WERI-Rb-1 (cell line): ENCODE measurements at regions not wholly inside any gene's neighbourhood (a gene's known extent, or its start where the extent isn't known, plus 50 kb on each side); places are given as distances from the start of the nearest gene placed in this dataset.

Experiments
- DNase-seq: peaks from one replicate; pipeline ENCODE4 v3.0.0-alpha.2; 2020
- H3K27ac ChIP-seq: fragments of 250-450 bp; sonication (Bioruptor Pico); 2 replicates; pipeline ENCODE4 v1.5.1; 2020; ENCODE audit warnings: mild to moderate bottlenecking, moderate library complexity
- H3K27me3 ChIP-seq: fragments of 250-450 bp; sonication (Bioruptor Pico); 2 replicates; pipeline ENCODE4 v1.5.1; 2021; ENCODE audit warnings: mild to moderate bottlenecking, low read depth, moderate library complexity; ENCODE audit not compliant: insufficient read depth, severe bottlenecking
- H3K36me3 ChIP-seq: fragments of 250-450 bp; sonication (Bioruptor Pico); 2 replicates; pipeline ENCODE4 v1.5.1; 2020; ENCODE audit warnings: mild to moderate bottlenecking, moderate library complexity
- H3K4me3 ChIP-seq: 2 replicates; pipeline ENCODE4 v1.5.1; 2011; ENCODE audit warnings: low read depth, mild to moderate bottlenecking, control low read depth, low read length
- H3K9me3 ChIP-seq: fragments of 250-450 bp; sonication (Bioruptor Pico); 2 replicates; pipeline ENCODE4 v1.5.1; 2021; ENCODE audit warnings: mild to moderate bottlenecking, moderate library complexity; ENCODE audit not compliant: severe bottlenecking
- CTCF ChIP-seq: IDR thresholded peaks from 2 replicates; pipeline ENCODE4 v1.5.1; 2011; ENCODE audit warnings: low read depth, mild to moderate bottlenecking, control low read depth, inconsistent platforms, low read length

GRCh38 chr1:245094092-245094491, 60.7 kb upstream of the KIF26B start:
- Histone ChIP-seq H3K27me3 (no peaks in the 10 kb centered on the region), H3K9me3 (no peaks in the 10 kb centered on the region), H3K4me3 (no peak overlapping the region), H3K27ac (no peak overlapping the region), H3K36me3 (no peaks in the 10 kb centered on the region)
- DNase-seq, result peak; percentile 22
- TF ChIP-seq CTCF, result no peak

GRCh38 chr1:245092638-245092976, 62.2 kb upstream of the KIF26B start:
- TF ChIP-seq CTCF, result no peak
- H3K9me3 ChIP-seq, result no peaks in the 10 kb centered on the region
- DNase-seq, result no peak
- no peak overlapping the region for H3K27ac ChIP-seq
- H3K36me3 ChIP-seq, result no peaks in the 10 kb centered on the region
- no peaks in the 10 kb centered on the region for H3K27me3 ChIP-seq
- no peak overlapping the region for H3K4me3 ChIP-seq

GRCh38 chr1:245091818-245092637, 62.8 kb upstream of the KIF26B start:
- no peaks in the 10 kb centered on the region for H3K27me3 ChIP-seq
- no peaks in the 10 kb centered on the region for H3K36me3 ChIP-seq
- H3K4me3 ChIP-seq, result no peak overlapping the region
- TF ChIP-seq CTCF, result no peak
- no peak overlapping the region for H3K27ac ChIP-seq
- peak; percentile 22 for DNase-seq
- no peaks in the 10 kb centered on the region for H3K9me3 ChIP-seq

- H3K27ac ChIP-seq, result no peak overlapping the region
These were observed 63.6 kb upstream of the KIF26B start for GRCh38 chr1:245091171-245091621.

GRCh38 chr1:245090491-245091090, 64.2 kb upstream of the KIF26B start:
- Histone ChIP-seq H3K4me3 (no peak overlapping the region), H3K9me3 (no peaks in the 10 kb centered on the region), H3K27ac (no peak overlapping the region), H3K36me3 (no peaks in the 10 kb centered on the region), H3K27me3 (no peaks in the 10 kb centered on the region)
- no peak for DNase-seq
- TF ChIP-seq CTCF, result no peak

More at GRCh38 chr1:245091171-245091621, 63.6 kb upstream of the KIF26B start:
- H3K27me3 ChIP-seq, result no peaks in the 10 kb centered on the region
- no peak for TF ChIP-seq CTCF
- no peaks in the 10 kb centered on the region for H3K9me3 ChIP-seq
- no peaks in the 10 kb centered on the region for H3K36me3 ChIP-seq
- H3K4me3 ChIP-seq, result no peak overlapping the region
- no peak for DNase-seq
